GM19023 (cell line): ENCODE measurements at regions not wholly inside any gene's neighbourhood (a gene's known extent, or its start where the extent isn't known, plus 50 kb on each side); places are given as distances from the start of the nearest gene placed in this dataset.
"Not testable (repeated sequence)": the region's sequence is repeated elsewhere in the genome, so short reads cannot be mapped to it uniquely, and the experiment has no call there.

Experiments used
- ATAC-seq: cut with Tn5 transposase; IDR thresholded peaks from one replicate; pipeline ENCODE4 v1.9.1; 2021; ENCODE audit warnings: mild to moderate bottlenecking, moderate library complexity; ENCODE audit not compliant: unreplicated experiment

DNA sequence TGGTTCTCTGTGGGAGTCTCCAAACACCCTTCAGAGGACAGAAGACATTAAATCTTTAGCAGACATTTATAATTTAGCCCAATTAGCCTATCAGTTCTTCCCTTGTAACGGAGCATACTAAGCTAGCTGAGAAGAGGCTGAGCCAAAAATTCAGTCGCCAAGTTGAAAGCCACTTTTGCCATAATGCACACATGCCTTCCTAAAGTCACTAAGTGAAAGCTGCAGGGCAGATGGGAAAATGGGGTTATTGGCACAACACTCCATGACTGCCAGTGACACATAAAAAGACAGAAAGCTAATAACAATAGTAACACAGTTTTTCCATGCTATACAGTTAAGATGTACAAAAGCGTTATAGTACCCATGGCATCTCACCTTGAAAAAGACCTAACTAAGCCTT is 176.2 kb downstream of the DIRAS2 start:
- no peak for ATAC-seq

DNA sequence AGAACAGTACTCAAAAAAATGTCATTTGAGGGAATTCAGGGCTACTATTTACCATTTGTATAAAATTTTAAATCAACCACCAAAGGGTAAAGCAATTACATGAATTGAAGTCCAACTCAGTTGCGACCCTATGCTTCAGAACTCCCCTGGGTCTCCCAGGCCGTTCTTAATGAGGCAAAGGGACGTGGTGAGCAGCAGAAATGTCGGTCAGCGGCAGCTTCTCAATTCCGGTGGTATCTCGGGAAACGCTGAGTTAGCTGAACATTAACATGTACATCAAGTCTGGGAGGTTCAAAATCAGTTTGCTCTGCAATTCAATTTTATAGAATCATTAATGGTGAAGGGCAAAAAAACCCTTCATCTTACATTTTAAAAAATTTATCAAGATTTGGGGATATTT is 173.2 kb downstream of the DIRAS2 start:
- no peak for ATAC-seq

DNA sequence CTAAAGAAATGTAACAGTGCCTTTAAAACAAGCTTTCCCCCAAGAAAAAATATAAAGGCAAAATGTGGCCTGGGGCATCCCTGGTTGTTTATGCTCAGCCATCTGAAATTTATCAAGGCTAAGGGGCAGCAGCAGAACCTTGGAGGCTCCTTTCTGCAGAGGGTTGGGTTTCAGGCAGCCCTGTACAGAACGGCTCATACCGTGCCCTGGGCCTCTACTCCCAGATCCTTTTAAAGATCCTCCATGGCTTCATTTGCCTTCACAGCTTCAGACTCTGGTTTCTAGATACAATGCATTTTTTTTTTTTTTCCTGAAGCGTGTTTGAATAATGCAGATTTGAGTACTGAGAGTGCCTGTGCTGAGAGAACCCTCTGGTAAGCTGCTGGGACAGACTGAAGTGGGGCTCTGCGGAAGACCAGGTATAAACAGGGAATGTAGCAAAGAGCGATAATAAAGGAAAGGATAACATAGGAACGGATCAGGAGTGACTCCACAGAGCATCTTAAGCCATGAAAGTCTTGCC is 172.7 kb downstream of the DIRAS2 start:
- no peak for ATAC-seq

DNA sequence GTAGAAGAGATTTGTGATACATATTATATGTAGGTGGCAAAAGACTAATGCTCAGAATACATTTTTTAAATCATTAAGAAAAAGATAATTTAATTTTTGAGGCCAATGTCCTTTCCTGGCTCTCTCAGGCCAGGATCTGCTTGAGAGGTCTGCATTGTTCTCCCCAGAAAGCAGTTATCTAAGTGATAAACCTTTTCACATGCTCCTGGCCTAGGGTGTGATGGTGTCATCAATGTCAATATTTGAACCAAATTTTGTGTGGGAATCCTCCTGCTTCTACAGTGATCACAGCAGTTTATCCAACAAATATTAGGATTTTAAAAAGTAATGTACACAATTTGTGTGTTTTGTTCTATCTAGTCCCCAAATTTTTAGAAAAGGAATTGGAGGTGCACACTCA is 166.6 kb downstream of the DIRAS2 start:
- ATAC-seq, result no peak

DNA sequence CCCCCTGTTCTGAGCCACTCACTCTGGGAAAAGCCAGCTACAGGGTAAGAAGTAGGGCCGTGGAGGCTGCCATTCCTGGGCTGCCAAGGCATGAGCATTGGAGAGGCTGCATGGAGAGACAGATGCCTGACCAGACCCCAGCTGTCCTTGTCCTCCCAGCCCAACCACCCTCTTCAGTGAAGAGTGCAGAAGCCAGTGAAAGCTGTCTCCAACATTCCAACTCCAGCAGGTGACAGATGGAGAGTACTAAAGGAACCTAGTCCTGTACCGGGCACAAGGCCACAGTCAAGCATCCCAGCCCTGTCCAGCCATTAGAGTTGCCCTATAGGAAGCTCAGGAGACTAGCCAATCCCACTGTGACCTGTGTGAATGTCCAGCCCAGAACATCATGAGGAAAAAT is 165.1 kb downstream of the DIRAS2 start:
- no peak for ATAC-seq

DNA sequence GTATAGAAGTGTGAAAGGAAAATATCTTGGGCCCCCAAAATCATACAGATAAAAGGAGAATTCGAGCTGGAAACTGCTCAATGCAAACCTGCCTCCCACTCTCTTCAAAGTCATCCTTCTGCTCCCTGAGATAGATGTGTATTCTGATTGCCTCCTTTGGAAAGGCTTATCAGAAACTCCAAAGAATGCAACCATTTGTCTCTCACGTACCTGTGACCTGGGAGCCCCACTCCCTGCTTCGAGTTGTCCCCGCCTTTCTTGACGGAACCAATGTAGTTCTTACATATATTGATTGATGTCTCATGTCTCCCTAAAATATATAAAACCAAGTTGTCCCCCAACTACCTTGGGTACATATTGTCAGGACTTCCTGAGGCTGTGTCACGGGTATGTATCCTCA is 163.8 kb downstream of the DIRAS2 start:
- ATAC-seq, result no peak

DNA sequence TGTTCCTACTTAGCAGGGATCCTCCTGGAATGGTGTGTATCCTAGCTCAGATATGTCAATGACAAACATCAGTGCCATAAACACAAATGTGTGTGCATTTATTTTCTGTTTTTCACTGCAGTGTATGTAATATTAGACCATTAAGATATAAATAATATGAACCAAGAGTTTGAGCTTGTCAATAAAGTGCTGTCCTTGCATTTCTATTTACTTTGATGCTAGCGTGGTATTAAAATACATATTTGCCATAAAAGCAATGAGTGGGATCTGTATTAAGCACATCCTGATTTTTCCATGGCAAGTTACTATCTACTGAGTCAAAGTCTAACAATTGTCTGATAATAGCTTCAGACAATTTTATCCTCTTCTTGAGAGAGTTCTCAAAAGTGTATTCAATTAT is 157.6 kb downstream of the DIRAS2 start:
- ATAC-seq, result no peak

DNA sequence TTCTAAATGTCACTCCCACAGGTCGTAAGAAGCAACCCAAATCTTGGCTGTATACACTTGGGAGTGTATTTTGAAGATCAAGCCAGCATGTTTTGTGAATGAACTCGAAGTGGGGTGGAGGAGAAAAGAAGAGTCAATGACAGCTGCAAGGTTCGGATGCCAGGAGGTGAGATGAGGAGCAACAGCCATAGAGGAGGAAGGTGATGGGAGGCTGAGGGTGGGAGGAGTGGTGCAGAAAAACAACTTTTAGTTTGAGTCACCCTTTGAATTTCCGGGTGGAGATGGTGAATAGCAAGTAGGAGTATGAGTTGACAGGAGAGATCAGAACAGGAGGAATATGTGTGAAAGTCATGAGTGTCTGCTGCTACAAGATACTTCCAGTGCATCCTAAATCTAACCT is 153.6 kb downstream of the DIRAS2 start:
- no peak for ATAC-seq

DNA sequence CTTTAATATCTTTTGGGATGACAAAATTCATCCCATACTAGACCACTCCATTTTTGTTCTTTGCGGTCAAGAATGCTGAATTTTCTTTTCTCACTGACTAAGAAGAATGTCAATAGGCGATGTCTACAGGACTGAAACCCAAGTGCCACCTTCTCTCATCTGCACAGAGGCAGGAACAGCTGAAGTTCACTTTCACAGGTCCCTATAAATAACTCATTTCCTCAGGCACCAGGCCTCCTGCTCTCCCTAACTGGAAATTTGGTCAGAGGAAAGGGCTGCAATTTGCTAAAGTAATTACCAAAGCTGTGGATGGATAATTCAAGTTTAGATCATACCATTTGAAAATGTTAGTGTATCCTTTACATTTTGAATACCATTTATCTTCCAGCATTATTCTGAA is 142.9 kb downstream of the DIRAS2 start:
- ATAC-seq, result no peak

DNA sequence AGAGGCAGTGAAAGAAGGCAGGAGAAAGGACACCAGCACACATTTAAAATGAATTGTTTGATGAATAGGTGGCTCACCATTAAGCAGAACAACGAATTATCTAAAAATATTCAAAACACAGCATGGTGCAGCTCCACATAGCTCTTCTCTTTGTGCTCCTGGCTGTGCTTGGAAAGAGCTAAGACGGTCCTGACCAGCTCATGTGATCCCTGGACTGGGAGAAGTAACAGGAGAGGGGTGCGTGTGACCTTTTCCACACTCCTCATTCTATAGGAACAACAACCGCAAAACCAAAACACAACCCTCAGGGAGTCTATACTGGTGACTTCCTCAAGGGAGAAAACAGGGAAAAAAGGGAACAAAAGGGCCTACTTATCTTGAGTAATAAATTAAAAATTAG is 140.5 kb downstream of the DIRAS2 start:
- no peak for ATAC-seq

DNA sequence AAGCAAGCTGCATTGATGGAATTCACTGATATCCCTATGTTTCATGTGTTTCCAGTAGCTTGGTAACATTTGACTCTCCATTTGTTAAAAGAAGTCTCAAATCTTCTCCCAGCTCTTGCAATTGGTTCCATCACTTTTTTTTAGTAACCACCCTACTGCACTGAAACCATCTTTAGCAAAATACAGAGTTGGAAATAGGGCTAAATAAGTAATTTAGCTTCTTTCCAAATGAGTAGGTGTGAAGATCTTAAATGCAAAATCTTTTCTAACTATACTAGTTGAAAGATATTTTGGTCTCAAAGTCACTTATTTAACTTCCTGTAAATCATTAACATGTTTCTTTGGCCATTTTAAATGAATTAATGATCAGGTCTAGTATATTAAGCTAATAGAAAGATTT is 138.1 kb downstream of the DIRAS2 start:
- no peak for ATAC-seq

DNA sequence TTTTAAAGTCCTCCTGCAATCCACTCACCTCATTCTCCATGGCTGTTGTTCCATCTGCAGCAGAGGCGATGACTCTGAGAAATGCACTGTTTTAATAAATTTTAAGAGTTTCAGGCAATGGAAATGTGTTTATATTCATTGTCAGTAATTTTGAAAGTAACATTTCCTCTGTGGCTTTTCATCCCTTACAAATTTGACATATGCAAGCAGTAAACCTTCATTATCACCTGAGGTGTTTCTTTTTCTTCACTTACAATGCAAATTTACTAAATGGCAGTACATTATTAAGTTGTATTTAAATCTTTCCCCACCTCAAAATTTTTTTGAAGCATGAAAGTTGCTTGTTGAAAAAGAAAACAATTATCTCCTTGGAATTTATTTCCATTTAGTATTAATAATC is 136.9 kb downstream of the DIRAS2 start:
- ATAC-seq, result no peak

DNA sequence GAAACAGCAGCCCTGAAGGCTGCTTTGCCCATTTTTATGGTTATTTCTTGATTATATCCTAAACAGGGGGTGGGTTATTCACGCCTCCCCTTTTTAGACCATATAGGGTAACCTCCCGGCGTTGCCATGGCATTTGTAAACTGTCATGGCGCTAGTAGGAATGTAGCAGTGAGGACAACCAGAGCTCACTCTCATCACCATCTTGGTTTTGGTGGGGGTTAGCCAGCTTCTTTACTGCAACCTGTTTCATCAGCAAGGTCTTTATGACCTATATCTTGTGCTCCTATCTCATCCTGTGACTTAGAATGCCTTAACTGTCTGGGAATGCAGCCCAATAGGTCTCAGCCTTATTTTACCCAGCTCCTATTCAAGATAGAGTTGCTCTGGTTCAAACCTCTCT is 136.2 kb downstream of the DIRAS2 start:
- not testable (repeated sequence) for ATAC-seq

DNA sequence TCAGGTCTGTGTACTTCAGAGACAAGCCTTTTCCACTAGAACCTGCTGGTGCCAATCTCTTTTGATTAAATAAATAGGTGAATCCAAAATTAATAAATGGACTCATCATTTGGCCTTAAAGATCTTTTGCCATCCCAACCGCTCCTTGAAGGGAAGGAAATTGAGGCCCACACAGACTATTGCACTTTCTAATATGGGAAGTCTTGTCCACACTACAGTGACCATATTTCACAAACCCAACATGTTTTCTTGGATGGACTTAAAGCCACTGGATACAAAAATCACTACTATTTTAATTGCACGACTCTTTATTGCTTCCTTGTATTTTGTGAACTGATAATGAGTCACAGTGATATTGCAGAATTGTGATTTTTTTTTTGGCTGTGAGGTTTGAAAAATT is 135.0 kb downstream of the DIRAS2 start:
- ATAC-seq, result no peak

DNA sequence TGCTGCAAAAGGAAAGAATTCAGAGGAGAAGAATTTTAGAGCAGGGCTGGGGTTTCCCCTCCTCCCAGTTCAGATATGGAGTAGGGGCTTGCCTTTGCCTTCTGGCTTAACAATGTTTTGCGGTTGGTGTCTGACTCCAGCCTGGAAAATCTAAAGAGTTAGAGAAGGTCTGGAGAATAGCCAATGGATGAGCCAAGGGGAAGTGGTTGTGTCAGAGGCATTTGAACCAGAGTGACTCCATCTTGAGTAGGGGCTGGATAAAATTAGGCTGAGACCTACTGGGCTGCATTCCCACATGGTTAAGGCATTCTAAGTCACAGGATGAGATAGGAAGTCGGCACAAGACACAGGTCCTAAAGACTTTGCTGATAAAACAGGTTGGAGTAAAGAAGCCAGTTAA is 133.7 kb downstream of the DIRAS2 start:
- no peak for ATAC-seq

DNA sequence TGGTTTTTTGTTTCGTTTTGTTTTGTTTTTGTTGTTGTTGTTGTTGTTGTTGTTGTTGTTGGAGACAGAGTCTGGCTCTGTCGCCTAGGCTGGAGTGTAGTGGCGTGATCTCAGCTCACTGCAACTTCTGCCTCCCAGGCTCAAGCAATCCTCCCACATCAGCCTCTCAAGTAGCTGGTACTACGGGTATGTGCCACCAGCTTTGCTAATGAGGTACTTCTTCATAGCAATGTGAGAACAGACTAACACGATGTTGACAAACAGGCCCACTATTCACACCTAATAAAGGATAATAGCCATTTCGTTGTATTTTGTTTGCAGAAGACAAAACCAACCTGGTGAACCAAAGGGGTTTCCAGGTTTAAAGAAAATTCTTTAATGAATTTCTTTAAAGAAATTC is 130.9 kb downstream of the DIRAS2 start:
- no peak for ATAC-seq

DNA sequence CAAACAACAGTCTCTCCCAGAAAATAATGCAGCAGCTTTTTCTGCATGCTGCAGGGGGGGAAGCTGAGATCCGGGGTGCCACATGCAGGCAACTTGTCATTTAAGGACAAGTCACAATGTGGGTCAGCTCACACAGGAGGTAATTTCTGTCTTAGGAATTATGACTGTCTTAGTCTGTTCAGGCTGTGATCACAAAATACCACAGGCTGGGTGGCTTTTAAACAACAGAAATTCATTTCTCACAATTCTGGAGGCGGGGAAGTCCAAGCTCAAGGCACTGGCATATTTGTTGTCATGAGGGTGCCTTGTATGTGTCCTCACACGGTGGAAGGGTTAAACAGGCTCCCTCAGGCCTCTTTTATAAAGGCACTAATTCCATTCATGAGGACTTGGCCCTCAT is 127.7 kb downstream of the DIRAS2 start:
- no peak for ATAC-seq

DNA sequence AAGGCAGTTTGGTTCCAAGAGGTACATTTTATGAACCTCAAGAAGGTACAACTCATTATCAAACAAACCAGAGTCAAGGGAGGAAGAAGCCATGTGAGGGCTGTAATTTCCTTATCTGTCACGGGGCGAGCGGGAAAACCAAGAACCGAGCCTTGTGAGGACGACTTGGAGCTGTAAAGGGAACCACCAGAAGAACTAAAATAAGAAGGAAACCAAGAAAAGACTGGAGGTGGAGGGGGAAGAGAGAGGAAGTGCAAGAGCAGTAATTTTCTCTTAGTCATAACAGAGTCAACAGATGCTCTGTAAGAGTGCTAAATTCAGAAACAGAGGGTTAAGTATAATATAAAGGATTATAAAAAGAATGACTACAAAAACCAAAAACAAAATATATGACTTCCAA is 127.1 kb downstream of the DIRAS2 start:
- no peak for ATAC-seq

DNA sequence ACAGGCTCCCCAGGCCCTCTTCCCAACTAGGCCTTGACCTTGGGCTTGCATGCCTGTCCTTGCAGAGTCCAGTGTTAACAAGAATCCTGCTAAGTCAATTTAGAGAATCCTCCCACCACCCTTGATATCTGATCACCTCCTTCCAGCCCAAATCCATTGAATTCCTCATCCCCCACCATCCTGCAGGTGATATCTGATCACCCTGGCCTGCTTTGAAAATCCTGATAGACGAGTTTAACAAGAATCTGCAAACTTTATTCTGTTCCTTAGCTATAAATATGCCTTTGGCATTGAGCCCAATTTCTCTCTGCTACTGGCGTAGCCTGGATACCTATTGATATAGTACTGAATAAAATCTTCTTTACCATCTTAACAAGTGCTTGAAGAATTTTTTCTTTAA is 125.5 kb downstream of the DIRAS2 start:
- ATAC-seq, result no peak

DNA sequence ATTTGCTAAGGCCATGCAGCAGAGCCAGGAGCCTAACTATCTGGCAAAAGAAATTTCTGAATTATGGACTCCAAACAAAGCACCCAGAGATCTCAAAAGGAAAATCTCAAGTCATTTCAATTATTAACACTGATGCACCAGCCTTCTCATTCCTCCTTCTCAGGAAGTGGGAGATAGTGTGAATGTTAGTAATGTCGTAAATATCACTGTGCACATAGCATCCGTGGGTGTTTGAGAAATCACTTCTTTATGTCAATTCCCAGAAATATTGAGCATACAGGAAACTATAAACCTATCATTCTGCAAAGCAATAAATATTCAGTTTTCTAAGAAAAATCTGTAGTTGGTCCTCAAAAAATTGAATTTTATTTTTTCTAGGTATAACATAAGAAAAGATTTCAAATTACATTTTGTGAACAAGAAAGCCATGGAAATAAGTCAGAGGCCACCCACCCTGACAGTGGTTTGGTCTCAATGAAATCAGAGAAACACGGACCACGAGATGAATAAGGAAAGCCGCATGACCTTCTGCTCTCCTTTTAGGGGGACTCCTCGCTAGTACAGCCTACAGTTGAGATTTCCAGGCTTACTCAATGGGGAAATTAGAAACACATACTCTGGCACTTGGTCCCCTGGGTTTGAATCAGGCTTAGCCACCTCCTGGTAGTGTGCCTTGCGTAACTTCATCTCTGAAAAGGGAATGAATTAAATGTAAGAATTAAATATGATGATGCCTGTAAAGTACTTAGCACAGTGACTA is 120.6 kb downstream of the DIRAS2 start:
- ATAC-seq, result no peak

DNA sequence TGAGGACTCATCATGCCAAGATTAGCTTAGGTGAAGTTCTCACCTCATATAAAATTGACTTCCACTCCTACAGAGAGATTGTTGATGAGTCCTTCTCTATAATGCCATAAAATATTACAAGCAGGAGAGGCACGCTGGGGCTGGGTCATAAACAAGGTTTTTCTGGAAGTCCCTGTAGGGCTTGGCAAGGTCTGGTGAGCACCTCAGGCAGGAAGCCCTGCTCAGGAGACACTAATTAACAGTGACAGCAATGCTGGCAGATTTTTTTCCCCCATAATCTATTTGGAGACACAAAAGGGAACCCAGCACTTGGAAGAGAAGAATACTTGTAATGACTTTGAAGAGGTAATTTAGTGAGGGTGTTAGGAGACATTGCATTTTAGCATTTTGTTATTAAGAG is 118.7 kb downstream of the DIRAS2 start:
- no peak for ATAC-seq

DNA sequence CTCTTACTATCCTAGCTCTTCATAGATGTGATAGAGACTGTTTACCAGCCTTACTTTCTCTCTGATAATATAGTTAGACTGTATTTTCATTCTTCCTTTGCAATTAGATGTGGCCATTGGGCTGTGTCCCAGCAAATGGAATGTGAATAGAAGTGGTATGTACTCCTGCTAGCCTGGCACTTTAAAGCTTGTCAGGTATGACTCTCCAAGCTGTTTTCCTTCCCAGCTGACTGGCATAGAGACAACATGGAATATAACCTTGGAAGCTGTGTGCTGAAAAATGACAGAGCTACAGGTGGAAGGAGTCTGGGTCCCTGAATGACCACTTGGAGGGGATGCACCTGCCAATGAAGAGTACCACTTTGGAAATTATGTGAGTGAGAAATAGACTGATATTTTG is 116.2 kb downstream of the DIRAS2 start:
- no peak for ATAC-seq

DNA sequence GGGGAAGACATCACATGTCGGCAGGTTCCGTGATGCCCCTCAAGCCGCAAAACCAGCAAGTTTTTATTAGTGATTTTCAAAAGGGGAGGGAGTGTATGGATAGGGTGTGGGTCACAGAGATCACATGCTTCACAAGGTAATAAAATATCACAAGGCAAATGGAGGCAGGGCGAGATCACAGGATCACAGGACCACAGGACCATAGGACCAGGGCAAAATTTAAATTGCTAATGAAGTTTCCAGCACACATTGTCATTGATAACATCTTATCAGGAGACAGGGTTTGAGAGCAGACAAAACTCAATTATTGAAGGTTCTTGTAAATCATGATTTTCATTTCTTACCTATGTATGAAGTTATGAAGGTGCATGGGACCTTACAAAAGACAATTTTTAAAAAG is 106.5 kb downstream of the DIRAS2 start:
- not testable (repeated sequence) for ATAC-seq
